ENCODE measurements at regions not wholly inside any gene's neighbourhood (a gene's known extent, or its start where the extent isn't known, plus 50 kb on each side); places are given as distances from the start of the nearest gene placed in this dataset.

DNA sequence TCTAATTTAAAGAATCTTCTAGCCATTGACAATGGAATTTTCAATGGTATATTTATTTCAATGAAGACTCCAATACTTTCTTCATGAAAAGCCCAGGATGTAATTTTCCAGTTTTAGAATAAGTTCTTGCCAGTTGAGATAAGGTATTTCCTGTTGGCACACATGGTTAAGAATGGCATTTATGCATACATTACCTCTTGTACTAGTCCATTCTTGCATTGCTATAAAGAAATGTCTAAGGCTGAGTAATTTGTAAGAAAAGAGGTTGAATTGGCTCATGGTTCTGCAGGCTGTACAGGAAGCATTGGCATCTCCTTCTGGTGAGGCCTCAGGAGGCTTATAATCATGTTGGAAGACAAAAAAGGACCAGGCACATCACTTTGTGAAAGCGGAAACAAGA lies 1179.6 kb downstream of the AMY1C start:
- TF ChIP-seq, protein P1, sequence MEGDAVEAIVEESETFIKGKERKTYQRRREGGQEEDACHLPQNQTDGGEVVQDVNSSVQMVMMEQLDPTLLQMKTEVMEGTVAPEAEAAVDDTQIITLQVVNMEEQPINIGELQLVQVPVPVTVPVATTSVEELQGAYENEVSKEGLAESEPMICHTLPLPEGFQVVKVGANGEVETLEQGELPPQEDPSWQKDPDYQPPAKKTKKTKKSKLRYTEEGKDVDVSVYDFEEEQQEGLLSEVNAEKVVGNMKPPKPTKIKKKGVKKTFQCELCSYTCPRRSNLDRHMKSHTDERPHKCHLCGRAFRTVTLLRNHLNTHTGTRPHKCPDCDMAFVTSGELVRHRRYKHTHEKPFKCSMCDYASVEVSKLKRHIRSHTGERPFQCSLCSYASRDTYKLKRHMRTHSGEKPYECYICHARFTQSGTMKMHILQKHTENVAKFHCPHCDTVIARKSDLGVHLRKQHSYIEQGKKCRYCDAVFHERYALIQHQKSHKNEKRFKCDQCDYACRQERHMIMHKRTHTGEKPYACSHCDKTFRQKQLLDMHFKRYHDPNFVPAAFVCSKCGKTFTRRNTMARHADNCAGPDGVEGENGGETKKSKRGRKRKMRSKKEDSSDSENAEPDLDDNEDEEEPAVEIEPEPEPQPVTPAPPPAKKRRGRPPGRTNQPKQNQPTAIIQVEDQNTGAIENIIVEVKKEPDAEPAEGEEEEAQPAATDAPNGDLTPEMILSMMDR (conservative IDR thresholded peaks at IDR 0.05), result no peak
- TF ChIP-seq EZH2 (IDR thresholded peaks at IDR 0.05; ENCODE audit: low read depth), result no peak

Data from PC-9 (cell line).